ENCODE measurements at regions not wholly inside any gene's neighbourhood (a gene's known extent, or its start where the extent isn't known, plus 50 kb on each side); places are given as distances from the start of the nearest gene placed in this dataset.

GRCh38 chr1:60898987-60899386, 183.4 kb upstream of the NFIA start:
- no peak for TF ChIP-seq CTCF (IDR thresholded peaks at IDR 0.05)
- DNase-seq (ENCODE audit: low spot score) (no peak), ATAC-seq (ENCODE audit: low FRiP score) (no peak)

- DNase-seq (ENCODE audit: low spot score) (no peak), ATAC-seq (ENCODE audit: low FRiP score) (no peak)
- TF ChIP-seq CTCF (IDR thresholded peaks at IDR 0.05): no peak
Observed at GRCh38 chr1:60898413-60898812, 183.9 kb upstream of the NFIA start.

- DNase-seq (ENCODE audit: low spot score) (no peak), ATAC-seq (ENCODE audit: low FRiP score) (no peak)
- no peak for TF ChIP-seq CTCF (IDR thresholded peaks at IDR 0.05)
Observed at GRCh38 chr1:60896701-60897363, 185.5 kb upstream of the NFIA start.

- no peak for TF ChIP-seq CTCF (IDR thresholded peaks at IDR 0.05)
- no peak for ATAC-seq (ENCODE audit: low FRiP score)
Observed at GRCh38 chr1:60895701-60896100, 186.7 kb upstream of the NFIA start.

GRCh38 chr1:60895252-60895651, 187.1 kb upstream of the NFIA start:
- TF ChIP-seq CTCF (IDR thresholded peaks at IDR 0.05): no peak
- DNase-seq (ENCODE audit: low spot score) (no peak), ATAC-seq (ENCODE audit: low FRiP score) (no peak)

More at GRCh38 chr1:60895701-60896100, 186.7 kb upstream of the NFIA start:
- no peak for DNase-seq (ENCODE audit: low spot score)

- no peak for TF ChIP-seq CTCF (IDR thresholded peaks at IDR 0.05)
- ATAC-seq (ENCODE audit: low FRiP score) (no peak), DNase-seq (ENCODE audit: low spot score) (no peak)
Observed at GRCh38 chr1:60894741-60895140, 187.6 kb upstream of the NFIA start.

GRCh38 chr1:60894130-60894529, 188.2 kb upstream of the NFIA start:
- DNase-seq (ENCODE audit: low spot score): no peak
- no peak for TF ChIP-seq CTCF (IDR thresholded peaks at IDR 0.05)
- no peak for ATAC-seq (ENCODE audit: low FRiP score)
